ENCODE measurements at regions not wholly inside any gene's neighbourhood (a gene's known extent, or its start where the extent isn't known, plus 50 kb on each side); places are given as distances from the start of the nearest gene placed in this dataset.

DNA sequence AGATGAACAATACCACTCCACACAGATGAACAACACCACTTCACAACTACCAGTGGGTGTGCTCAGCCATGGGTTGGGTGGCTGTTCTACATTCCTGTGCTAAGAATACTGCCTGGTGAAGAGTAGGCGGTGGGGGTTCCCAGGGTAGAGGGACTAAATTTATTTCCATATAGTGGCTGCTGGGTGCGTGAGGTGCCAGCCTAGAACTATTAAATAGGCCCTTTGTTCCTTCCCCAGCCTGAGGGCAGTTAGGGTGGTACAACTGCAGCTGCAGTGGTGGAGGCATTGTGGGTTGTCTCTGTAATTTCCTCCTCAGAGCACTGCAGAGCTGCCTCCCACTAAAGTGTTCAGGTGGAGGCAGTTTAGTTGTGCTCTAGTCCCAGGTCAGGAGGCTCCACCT, 618.4 kb downstream of the MMUT start:
- FAIRE-seq, result no peak
- TF ChIP-seq IRF4 (IDR thresholded peaks at IDR 0.05; ENCODE audit: low read depth, low read length), result no peak
- TF ChIP-seq CHD4 (IDR thresholded peaks at IDR 0.05), result no peak
- TF ChIP-seq RFX5 (IDR thresholded peaks at IDR 0.05; ENCODE audit: low read depth, low read length), result no peak
- TF ChIP-seq IRF5 (IDR thresholded peaks at IDR 0.05; ENCODE audit: borderline replicate concordance), result no peak
- no peak for TF ChIP-seq JUNB (IDR thresholded peaks at IDR 0.05)
- TF ChIP-seq MTA2 (IDR thresholded peaks at IDR 0.05; ENCODE audit: low read depth), result no peak
- TF ChIP-seq EED (IDR thresholded peaks at IDR 0.05; ENCODE audit: low read depth), result no peak
- no peak for TF ChIP-seq ZNF384 (IDR thresholded peaks at IDR 0.05; ENCODE audit: borderline replicate concordance, low read depth, low read length)
- TF ChIP-seq CBX3 (IDR thresholded peaks at IDR 0.05; ENCODE audit: borderline replicate concordance, low read depth), result no peak
- TF ChIP-seq, protein P1, sequence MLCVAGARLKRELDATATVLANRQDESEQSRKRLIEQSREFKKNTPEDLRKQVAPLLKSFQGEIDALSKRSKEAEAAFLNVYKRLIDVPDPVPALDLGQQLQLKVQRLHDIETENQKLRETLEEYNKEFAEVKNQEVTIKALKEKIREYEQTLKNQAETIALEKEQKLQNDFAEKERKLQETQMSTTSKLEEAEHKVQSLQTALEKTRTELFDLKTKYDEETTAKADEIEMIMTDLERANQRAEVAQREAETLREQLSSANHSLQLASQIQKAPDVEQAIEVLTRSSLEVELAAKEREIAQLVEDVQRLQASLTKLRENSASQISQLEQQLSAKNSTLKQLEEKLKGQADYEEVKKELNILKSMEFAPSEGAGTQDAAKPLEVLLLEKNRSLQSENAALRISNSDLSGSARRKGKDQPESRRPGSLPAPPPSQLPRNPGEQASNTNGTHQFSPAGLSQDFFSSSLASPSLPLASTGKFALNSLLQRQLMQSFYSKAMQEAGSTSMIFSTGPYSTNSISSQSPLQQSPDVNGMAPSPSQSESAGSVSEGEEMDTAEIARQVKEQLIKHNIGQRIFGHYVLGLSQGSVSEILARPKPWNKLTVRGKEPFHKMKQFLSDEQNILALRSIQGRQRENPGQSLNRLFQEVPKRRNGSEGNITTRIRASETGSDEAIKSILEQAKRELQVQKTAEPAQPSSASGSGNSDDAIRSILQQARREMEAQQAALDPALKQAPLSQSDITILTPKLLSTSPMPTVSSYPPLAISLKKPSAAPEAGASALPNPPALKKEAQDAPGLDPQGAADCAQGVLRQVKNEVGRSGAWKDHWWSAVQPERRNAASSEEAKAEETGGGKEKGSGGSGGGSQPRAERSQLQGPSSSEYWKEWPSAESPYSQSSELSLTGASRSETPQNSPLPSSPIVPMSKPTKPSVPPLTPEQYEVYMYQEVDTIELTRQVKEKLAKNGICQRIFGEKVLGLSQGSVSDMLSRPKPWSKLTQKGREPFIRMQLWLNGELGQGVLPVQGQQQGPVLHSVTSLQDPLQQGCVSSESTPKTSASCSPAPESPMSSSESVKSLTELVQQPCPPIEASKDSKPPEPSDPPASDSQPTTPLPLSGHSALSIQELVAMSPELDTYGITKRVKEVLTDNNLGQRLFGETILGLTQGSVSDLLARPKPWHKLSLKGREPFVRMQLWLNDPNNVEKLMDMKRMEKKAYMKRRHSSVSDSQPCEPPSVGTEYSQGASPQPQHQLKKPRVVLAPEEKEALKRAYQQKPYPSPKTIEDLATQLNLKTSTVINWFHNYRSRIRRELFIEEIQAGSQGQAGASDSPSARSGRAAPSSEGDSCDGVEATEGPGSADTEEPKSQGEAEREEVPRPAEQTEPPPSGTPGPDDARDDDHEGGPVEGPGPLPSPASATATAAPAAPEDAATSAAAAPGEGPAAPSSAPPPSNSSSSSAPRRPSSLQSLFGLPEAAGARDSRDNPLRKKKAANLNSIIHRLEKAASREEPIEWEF (IDR thresholded peaks at IDR 0.05; ENCODE audit: insufficient replicate concordance, low read depth, low read length), result no peak
- no peak for TF ChIP-seq SKIL (IDR thresholded peaks at IDR 0.05; ENCODE audit: low read depth, poor library complexity, severe bottlenecking)
- TF ChIP-seq NFIC (IDR thresholded peaks at IDR 0.05; ENCODE audit: low read depth, low read length), result no peak
- no peak for TF ChIP-seq PRDM15 (CRISPR knock-in tag; IDR thresholded peaks at IDR 0.05)
- no peak for TF ChIP-seq IKZF2 (IDR thresholded peaks at IDR 0.05)

More for the DNA sequence above, 618.4 kb downstream of the MMUT start:
- Histone ChIP-seq H3K4me2 (ENCODE audit: control insufficient read depth, insufficient read depth) (no peak overlapping the region), H3K4me1 (ENCODE audit: control insufficient read depth, insufficient read depth, low read length) (no peaks in the 10 kb centered on the region), H3K4me3 (no peak overlapping the region), H4K20me1 (ENCODE audit: control insufficient read depth, insufficient read depth) (no peaks in the 10 kb centered on the region), H3K27me3 (replicated peaks in 1 of 2; ENCODE audit: control insufficient read depth in 2 of 2, insufficient read depth in 2 of 2, low read length in 1 of 2) (no peaks in the 10 kb centered on the region), H3K27ac (ENCODE audit: control insufficient read depth, insufficient read depth) (no peak overlapping the region), H3K9ac (ENCODE audit: control insufficient read depth, insufficient read depth, low read length) (no peak overlapping the region), H3K79me2 (ENCODE audit: control insufficient read depth, insufficient read depth, low read length) (no peaks in the 10 kb centered on the region), H3K36me3 (ENCODE audit: control insufficient read depth in 2 of 2, insufficient read depth in 2 of 2, low read length in 1 of 2) (no peaks in the 10 kb centered on the region), H2AFZ (ENCODE audit: control insufficient read depth, low read depth, low read length) (no peak overlapping the region), H3K9me3 (replicated peaks; ENCODE audit: control insufficient read depth, insufficient read depth, low read length) (no peaks in the 10 kb centered on the region)
- ATAC-seq (no peak), DNase-seq (ENCODE audit: low read depth, low spot score) (no peak)
- BruUV-seq (replicated peaks), result no TSS peak
- in situ Hi-C loops (cut with MboI) (no loop called here), intact Hi-C loops (cut with micrococcal nuclease; ENCODE audit: unreplicated experiment) (no loop called here)
- 23% methylated on average over 2 of the region's 2 CpGs for WGBS (ENCODE audit: insufficient coverage, insufficient replicate concordance, low lambda C conversion rate, missing lambda C conversion rate)
- ChIA-PET SMC1A (ENCODE audit: uncharacterized antibody, unreplicated experiment) (no interaction called here), RAD21 (ENCODE audit: unreplicated experiment) (no interaction called here), POLR2A (no interaction called here), CTCF (no interaction called here)

Measured in GM12878 (cell line).